ENCODE measurements at regions not wholly inside any gene's neighbourhood (a gene's known extent, or its start where the extent isn't known, plus 50 kb on each side); places are given as distances from the start of the nearest gene placed in this dataset.
"Not testable (repeated sequence)": the region's sequence is repeated elsewhere in the genome, so short reads cannot be mapped to it uniquely, and the experiment has no call there.

DNA sequence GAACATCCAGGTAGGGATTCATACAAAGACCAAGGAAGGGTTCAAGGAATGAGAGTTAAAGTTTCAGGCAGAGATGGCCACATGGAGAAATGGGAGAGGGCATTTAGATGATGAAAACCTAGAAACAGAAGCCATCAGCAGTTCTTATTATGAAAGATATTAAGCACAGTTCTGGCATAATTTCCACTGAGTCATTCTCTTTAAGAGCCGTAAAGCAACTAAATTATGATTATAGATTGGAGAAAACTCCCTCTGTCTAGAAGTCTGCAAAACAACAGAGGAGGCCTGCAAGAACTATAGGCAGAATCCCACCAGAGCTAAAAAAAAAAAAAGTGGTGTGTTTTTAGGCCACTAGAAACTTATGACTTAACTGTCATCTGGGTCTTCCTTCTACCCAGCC lies 157.1 kb upstream of the MPDZ start:
- Mint-ChIP-seq H3K9me3 (peaks cover 0 to 7% (median 0%) of the 10 kb centered on the region in 11 donors), H3K27ac (no peak overlapping the region), H3K4me1 (no peaks in the 10 kb centered on the region), H3K36me3 (no peaks in the 10 kb centered on the region), H3K4me3 (no peak overlapping the region), H3K27me3 (no peaks in the 10 kb centered on the region)
- no peaks in the 10 kb centered on the region for H3K27me3 ChIP-seq (ENCODE audit: control insufficient read depth in 2 of 2, insufficient read depth in 2 of 2, low read length in 2 of 2)
- H3K4me1 ChIP-seq (ENCODE audit: control insufficient read depth in 2 of 2, insufficient read depth in 2 of 2, low read length in 2 of 2) = no peaks in the 10 kb centered on the region
- CTCF ChIA-PET = no interaction called here
- no peaks in the 10 kb centered on the region for H3K36me3 ChIP-seq (ENCODE audit: control insufficient read depth in 2 of 3, insufficient read depth in 3 of 3, low read length in 3 of 3)
- intact Hi-C loops (cut with micrococcal nuclease) = no loop called here
- H3K27ac ChIP-seq (ENCODE audit: low read depth, low read length) = no peak overlapping the region
- ATAC-seq (no peak), DNase-seq (no peak)
- no peaks in the 10 kb centered on the region for H3K9me3 ChIP-seq (ENCODE audit: control insufficient read depth in 2 of 3, low read length in 3 of 3)
- H3K4me3 ChIP-seq (ENCODE audit: low read length) = no peak overlapping the region
- POLR2A ChIA-PET = no interaction called here

DNA sequence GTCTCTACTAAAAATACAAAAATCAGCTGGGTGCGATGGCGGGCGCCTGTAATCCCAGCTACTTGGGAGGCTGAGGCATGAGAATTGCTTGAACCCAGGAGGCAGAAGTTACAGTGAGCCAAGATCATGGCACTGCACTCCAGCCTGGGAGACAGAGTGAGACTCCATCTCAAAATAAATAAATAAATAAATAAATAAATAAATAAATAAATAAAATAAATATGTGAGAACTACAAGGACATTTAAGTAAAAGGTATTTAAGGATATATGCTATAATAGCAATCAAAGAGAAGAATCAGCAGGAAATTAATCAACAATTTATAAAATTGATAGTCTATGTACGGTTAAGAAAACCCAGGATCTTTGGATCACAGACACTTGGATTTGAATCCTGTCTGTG lies 154.0 kb upstream of the MPDZ start:
- H3K36me3 ChIP-seq (ENCODE audit: control insufficient read depth in 2 of 3, insufficient read depth in 3 of 3, low read length in 3 of 3); H3K4me1 Mint-ChIP-seq; intact Hi-C loops (cut with micrococcal nuclease); H3K27ac Mint-ChIP-seq; CTCF ChIA-PET; H3K27me3 ChIP-seq (ENCODE audit: control insufficient read depth in 2 of 2, insufficient read depth in 2 of 2, low read length in 2 of 2); DNase-seq; H3K27ac ChIP-seq (ENCODE audit: low read depth, low read length); H3K9me3 ChIP-seq (ENCODE audit: control insufficient read depth in 2 of 3, low read length in 3 of 3); H3K9me3 Mint-ChIP-seq; H3K4me1 ChIP-seq (ENCODE audit: control insufficient read depth in 2 of 2, insufficient read depth in 2 of 2, low read length in 2 of 2); POLR2A ChIA-PET; H3K36me3 Mint-ChIP-seq; H3K27me3 Mint-ChIP-seq; H3K4me3 ChIP-seq (ENCODE audit: low read length); ATAC-seq; H3K4me3 Mint-ChIP-seq: not testable (repeated sequence)

DNA sequence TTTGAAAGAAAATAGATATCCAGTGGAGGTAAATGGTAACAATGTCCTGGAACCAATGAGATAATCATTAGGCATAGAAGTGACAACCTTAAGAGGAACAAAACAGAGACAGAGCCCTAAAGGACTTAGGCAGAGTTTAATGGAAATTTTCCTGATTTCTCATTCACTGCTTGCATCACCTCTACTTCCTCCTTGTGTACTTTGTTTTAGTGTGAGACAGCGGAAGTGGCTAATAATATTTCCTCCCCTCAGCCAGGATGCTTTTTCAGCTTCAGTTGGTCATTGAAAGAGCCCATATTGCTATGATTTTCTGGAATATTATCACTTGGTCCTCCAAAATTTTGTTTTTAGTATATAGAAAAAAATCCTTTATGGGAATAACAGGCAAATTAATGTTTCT lies 153.4 kb upstream of the MPDZ start:
- H3K36me3 Mint-ChIP-seq = no peaks in the 10 kb centered on the region
- no peak overlapping the region for H3K4me3 Mint-ChIP-seq
- Histone ChIP-seq H3K9me3 (ENCODE audit: control insufficient read depth in 2 of 3, low read length in 3 of 3) (no peaks in the 10 kb centered on the region), H3K27me3 (ENCODE audit: control insufficient read depth in 2 of 2, insufficient read depth in 2 of 2, low read length in 2 of 2) (no peaks in the 10 kb centered on the region), H3K4me3 (ENCODE audit: low read length) (no peak overlapping the region), H3K36me3 (ENCODE audit: control insufficient read depth in 2 of 3, insufficient read depth in 3 of 3, low read length in 3 of 3) (no peaks in the 10 kb centered on the region), H3K4me1 (ENCODE audit: control insufficient read depth in 2 of 2, insufficient read depth in 2 of 2, low read length in 2 of 2) (no peaks in the 10 kb centered on the region), H3K27ac (ENCODE audit: low read depth, low read length) (no peak overlapping the region)
- POLR2A ChIA-PET = no interaction called here
- CTCF ChIA-PET = no interaction called here
- ATAC-seq (no peak), DNase-seq (no peak)
- H3K27me3 Mint-ChIP-seq = no peaks in the 10 kb centered on the region
- intact Hi-C loops (cut with micrococcal nuclease) = no loop called here
- no peaks in the 10 kb centered on the region for H3K4me1 Mint-ChIP-seq
- H3K9me3 Mint-ChIP-seq = peaks cover 0 to 7% (median 0%) of the 10 kb centered on the region in 11 donors
- no peak overlapping the region for H3K27ac Mint-ChIP-seq

DNA sequence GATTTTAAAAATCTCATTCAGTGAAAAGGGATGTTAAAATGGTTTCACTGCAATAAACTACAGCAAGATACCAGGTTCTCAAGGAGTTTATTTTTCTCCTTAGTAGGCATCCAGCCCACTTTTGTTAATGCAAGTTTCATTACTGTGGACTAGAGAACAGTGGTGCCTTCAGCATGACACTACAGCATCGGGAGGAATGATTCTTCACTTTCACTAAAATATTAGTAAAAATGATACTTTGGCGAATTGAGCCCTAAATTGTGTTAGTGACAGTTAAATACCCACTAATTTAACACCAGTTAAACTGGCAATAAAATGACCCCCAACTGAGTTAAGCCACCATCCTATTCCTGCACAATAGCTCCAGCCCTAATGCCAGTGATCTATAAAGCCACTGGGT lies 152.2 kb upstream of the MPDZ start:
- ATAC-seq = no peak
- CTCF ChIA-PET = no interaction called here
- no peak for DNase-seq
- H3K27me3 Mint-ChIP-seq = no peaks in the 10 kb centered on the region
- POLR2A ChIA-PET = no interaction called here
- H3K4me3 Mint-ChIP-seq = no peak overlapping the region
- H3K27ac ChIP-seq (ENCODE audit: low read depth, low read length) = no peak overlapping the region
- no peaks in the 10 kb centered on the region for H3K36me3 Mint-ChIP-seq
- no peaks in the 10 kb centered on the region for H3K27me3 ChIP-seq (ENCODE audit: control insufficient read depth in 2 of 2, insufficient read depth in 2 of 2, low read length in 2 of 2)
- no peak overlapping the region for H3K27ac Mint-ChIP-seq
- intact Hi-C loops (cut with micrococcal nuclease) = no loop called here
- H3K4me1 ChIP-seq (ENCODE audit: control insufficient read depth in 2 of 2, insufficient read depth in 2 of 2, low read length in 2 of 2) = no peaks in the 10 kb centered on the region
- H3K9me3 Mint-ChIP-seq = peaks cover 0 to 7% (median 0%) of the 10 kb centered on the region in 11 donors
- no peaks in the 10 kb centered on the region for H3K36me3 ChIP-seq (ENCODE audit: control insufficient read depth in 2 of 3, insufficient read depth in 3 of 3, low read length in 3 of 3)
- H3K9me3 ChIP-seq (ENCODE audit: control insufficient read depth in 2 of 3, low read length in 3 of 3) = no peaks in the 10 kb centered on the region
- no peak overlapping the region for H3K4me3 ChIP-seq (ENCODE audit: low read length)
- no peaks in the 10 kb centered on the region for H3K4me1 Mint-ChIP-seq

DNA sequence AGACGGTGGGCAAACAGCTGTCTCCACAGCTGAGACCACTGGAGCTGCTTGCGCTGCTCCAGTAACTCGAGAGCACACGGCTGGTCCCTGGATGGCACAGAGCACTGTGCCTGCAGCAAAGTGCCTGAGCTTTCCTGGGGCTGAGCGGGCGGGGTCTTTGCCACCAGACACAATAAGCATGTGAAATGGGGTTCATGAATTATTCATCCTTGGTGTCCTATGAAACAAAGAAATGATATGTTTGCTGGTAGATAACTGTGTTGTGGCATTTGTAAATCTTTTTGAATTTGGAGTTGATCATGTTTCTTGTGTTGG lies 151.7 kb upstream of the MPDZ start:
- CTCF ChIA-PET = no interaction called here
- no peak overlapping the region for H3K4me3 Mint-ChIP-seq
- intact Hi-C loops (cut with micrococcal nuclease) = no loop called here
- H3K4me3 ChIP-seq (ENCODE audit: low read length) = no peak overlapping the region
- no peaks in the 10 kb centered on the region for H3K27me3 Mint-ChIP-seq
- no peaks in the 10 kb centered on the region for H3K36me3 Mint-ChIP-seq
- H3K27ac Mint-ChIP-seq = no peak overlapping the region
- H3K4me1 Mint-ChIP-seq = no peaks in the 10 kb centered on the region
- H3K4me1 ChIP-seq (ENCODE audit: control insufficient read depth in 2 of 2, insufficient read depth in 2 of 2, low read length in 2 of 2) = no peaks in the 10 kb centered on the region
- no peak for ATAC-seq
- POLR2A ChIA-PET = no interaction called here
- no peaks in the 10 kb centered on the region for H3K27me3 ChIP-seq (ENCODE audit: control insufficient read depth in 2 of 2, insufficient read depth in 2 of 2, low read length in 2 of 2)
- peaks cover 0 to 7% (median 0%) of the 10 kb centered on the region in 11 donors for H3K9me3 Mint-ChIP-seq
- H3K27ac ChIP-seq (ENCODE audit: low read depth, low read length) = no peak overlapping the region
- no peak for DNase-seq
- H3K36me3 ChIP-seq (ENCODE audit: control insufficient read depth in 2 of 3, insufficient read depth in 3 of 3, low read length in 3 of 3) = no peaks in the 10 kb centered on the region
- no peaks in the 10 kb centered on the region for H3K9me3 ChIP-seq (ENCODE audit: control insufficient read depth in 2 of 3, low read length in 3 of 3)

DNA sequence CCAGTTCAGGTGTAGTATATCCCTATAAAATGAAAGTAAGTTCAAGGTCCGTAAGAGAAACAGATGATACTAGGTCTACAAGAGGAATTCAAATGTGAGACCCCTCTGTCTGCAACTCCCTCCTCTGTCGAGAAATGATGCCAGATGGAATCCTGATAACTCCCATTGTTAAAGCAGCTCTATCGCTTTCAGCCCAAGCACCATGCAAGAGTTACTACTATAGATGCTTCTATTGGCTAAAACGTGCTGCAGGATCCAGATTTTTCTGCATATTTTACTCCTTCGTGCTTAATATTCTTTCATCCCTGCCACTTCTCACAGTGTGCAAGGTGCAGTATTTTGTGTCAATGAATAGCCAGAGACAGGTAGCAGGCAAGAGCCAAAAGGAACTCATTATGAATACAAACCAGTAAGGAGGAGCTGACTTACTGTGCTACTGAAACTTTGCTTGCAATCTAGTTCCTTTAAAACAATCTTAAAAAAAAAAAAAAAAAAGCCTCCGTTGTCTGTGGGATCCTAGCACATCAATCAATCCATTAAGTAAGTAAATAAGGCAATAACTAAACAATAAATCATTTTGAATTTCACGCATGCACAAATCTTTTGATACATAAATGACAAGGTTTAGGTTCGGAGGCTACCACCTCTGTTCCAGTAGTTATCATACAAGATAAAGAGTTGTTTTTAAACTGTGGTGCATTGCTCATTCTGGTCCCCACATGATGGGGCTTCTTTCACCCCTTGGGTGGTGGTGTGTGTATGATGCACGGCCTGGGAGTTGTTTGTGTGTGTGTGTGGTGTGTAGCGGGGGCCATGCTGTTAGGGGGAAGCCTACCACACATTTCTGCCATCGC lies 151.1 kb upstream of the MPDZ start:
- Histone ChIP-seq H3K27me3 (ENCODE audit: control insufficient read depth in 2 of 2, insufficient read depth in 2 of 2, low read length in 2 of 2) (no peaks in the 10 kb centered on the region), H3K9me3 (ENCODE audit: control insufficient read depth in 2 of 3, low read length in 3 of 3) (no peaks in the 10 kb centered on the region), H3K4me3 (ENCODE audit: low read length) (no peak overlapping the region), H3K4me1 (ENCODE audit: control insufficient read depth in 2 of 2, insufficient read depth in 2 of 2, low read length in 2 of 2) (no peaks in the 10 kb centered on the region), H3K36me3 (ENCODE audit: control insufficient read depth in 2 of 3, insufficient read depth in 3 of 3, low read length in 3 of 3) (no peaks in the 10 kb centered on the region), H3K27ac (ENCODE audit: low read depth, low read length) (no peak overlapping the region)
- CTCF ChIA-PET = interaction anchor here (0.6 kb wide), 1 partner anchor 16 kb away, joined by 3 read pairs; no protein-coding TSS in a partner anchor
- DNase-seq (no peak), ATAC-seq (no peak)
- peaks cover 0 to 4% (median 0%) of the 10 kb centered on the region in 11 donors for H3K9me3 Mint-ChIP-seq
- POLR2A ChIA-PET = no interaction called here
- H3K27me3 Mint-ChIP-seq = no peaks in the 10 kb centered on the region
- H3K36me3 Mint-ChIP-seq = no peaks in the 10 kb centered on the region
- H3K4me1 Mint-ChIP-seq = no peaks in the 10 kb centered on the region
- H3K4me3 Mint-ChIP-seq = no peak overlapping the region
- intact Hi-C loops (cut with micrococcal nuclease) = no loop called here
- H3K27ac Mint-ChIP-seq = no peak overlapping the region
